Breast epithelium (tissue), 3 donors: ENCODE measurements at regions not wholly inside any gene's neighbourhood (a gene's known extent, or its start where the extent isn't known, plus 50 kb on each side); places are given as distances from the start of the nearest gene placed in this dataset.

Experiments used
- CTCF ChIP-seq, 3 donors: fragments of 450-650 bp; IDR thresholded peaks; one replicate each; pipeline ENCODE4 v1.5.1; 2016 to 2017; ENCODE audit warnings: antibody characterized with exemption in 3 of 3, mild to moderate bottlenecking in 3 of 3, moderate library complexity in 3 of 3
- POLR2A ChIP-seq: fragments of 450-650 bp; IDR thresholded peaks from one replicate; pipeline ENCODE4 v1.6.1; 2016; ENCODE audit warnings: antibody characterized with exemption, mild to moderate bottlenecking, moderate library complexity
- POLR2AphosphoS5 ChIP-seq, 3 donors: sonication (generic); formaldehyde crosslinking; IDR thresholded peaks; one replicate each; pipeline ENCODE4 v1.6.1; 2017; ENCODE audit warnings: antibody characterized with exemption in 3 of 3

- no peak for TF ChIP-seq CTCF (IDR thresholded peaks at IDR 0.05)
- TF ChIP-seq POLR2A = no peak
- TF ChIP-seq POLR2AphosphoS5 (IDR thresholded peaks at IDR 0.05) = no peak
Observed at GRCh38 chr1:88474555-88475304, 209.3 kb upstream of the PKN2 start.
